Natural killer cell (primary cell): ENCODE measurements at regions not wholly inside any gene's neighbourhood (a gene's known extent, or its start where the extent isn't known, plus 50 kb on each side); places are given as distances from the start of the nearest gene placed in this dataset.

ENCODE experiments used
- ATAC-seq, 3 donors: fragments of 150-1000 bp in 2 of 3; fragments of 200-7000 bp in 1 of 3; cut with Tn5 transposase; 1 replicate in 1 of 3; 2 replicates in 2 of 3; pipeline ENCODE4 v1.10.0; 2021; ENCODE audit warnings: mild to moderate bottlenecking in 2 of 3, moderate library complexity in 2 of 3
- DNase-seq, 2 donors: peaks; one replicate each; pipeline versions ENCODE4 v3.0.0 to v3.0.0-alpha.2; 2013 to 2021; ENCODE audit warnings: mixed read lengths in 1 of 2
- H3K27ac ChIP-seq: one replicate; pipeline ENCODE4 v1.5.1; 2013; ENCODE audit warnings: mild to moderate bottlenecking, low read length
- H3K27me3 ChIP-seq: one replicate; pipeline ENCODE4 v1.6.1; 2013; ENCODE audit warnings: low read length; ENCODE audit not compliant: control insufficient read depth, insufficient read depth
- H3K36me3 ChIP-seq: one replicate; pipeline ENCODE4 v1.6.1; 2013; ENCODE audit warnings: low read length; ENCODE audit not compliant: control insufficient read depth, insufficient read depth
- H3K4me1 ChIP-seq: one replicate; pipeline ENCODE4 v1.6.1; 2013; ENCODE audit warnings: low read length; ENCODE audit not compliant: control insufficient read depth, insufficient read depth
- H3K4me3 ChIP-seq: one replicate; pipeline ENCODE4 v1.5.1; 2013; ENCODE audit warnings: low read length
- H3K9me3 ChIP-seq: one replicate; pipeline ENCODE4 v1.6.1; 2013; ENCODE audit warnings: low read length; ENCODE audit not compliant: control insufficient read depth, insufficient read depth
- H3K27ac Mint-ChIP-seq, 2 donors: one replicate each; pipeline ENCODE4 v1.8.0; 2022; ENCODE audit warnings: mild to moderate bottlenecking in 2 of 2, mixed read lengths in 2 of 2, moderate library complexity in 1 of 2
- H3K27me3 Mint-ChIP-seq, 2 donors: one replicate each; pipeline ENCODE4 v1.8.0; 2022; ENCODE audit warnings: low read depth in 2 of 2, mixed read lengths in 2 of 2
- H3K36me3 Mint-ChIP-seq: one replicate; pipeline ENCODE4 v1.8.0; 2022; ENCODE audit warnings: mixed read lengths
- H3K4me1 Mint-ChIP-seq, 2 donors: one replicate each; pipeline ENCODE4 v1.8.0; 2022; ENCODE audit warnings: mixed read lengths in 2 of 2
- H3K4me3 Mint-ChIP-seq: one replicate; pipeline ENCODE4 v1.8.0; 2022; ENCODE audit warnings: mild to moderate bottlenecking, moderate library complexity, mixed read lengths
- H3K9me3 Mint-ChIP-seq, 2 donors: one replicate each; pipeline ENCODE4 v1.8.0; 2022; ENCODE audit warnings: mixed read lengths in 2 of 2
- CTCF ChIP-seq: fragments of 200-600 bp; IDR thresholded peaks from one replicate; pipeline ENCODE4 v1.8.0; 2022; ENCODE audit warnings: antibody characterized with exemption
- WGBS: methylation state at CpG from one replicate; pipeline ENCODE4 v1.1.7; 2013; ENCODE audit warnings: missing lambda C conversion rate; ENCODE audit not compliant: insufficient coverage; 5-methylcytosine and 5-hydroxymethylcytosine counted together
- intact Hi-C: fragments of 100-400 bp; cut with micrococcal nuclease; formaldehyde crosslinking; loops from one replicate; pipeline ENCODE4 v1.14.2; 2022

- no peak for ATAC-seq
- Mint-ChIP-seq H3K4me1 (no peaks in the 10 kb centered on the region), H3K27ac (no peak overlapping the region), H3K36me3 (no peaks in the 10 kb centered on the region), H3K27me3 (peaks cover 0 to 3% of the 10 kb centered on the region in 2 donors), H3K9me3 (no peaks in the 10 kb centered on the region), H3K4me3 (no peak overlapping the region)
- no peak for DNase-seq
- H3K27me3 ChIP-seq = no peaks in the 10 kb centered on the region
- H3K4me3 ChIP-seq = no peak overlapping the region
- 86% methylated on average over 3 of the region's 4 CpGs for WGBS
- no peaks in the 10 kb centered on the region for H3K36me3 ChIP-seq
- no peak for TF ChIP-seq CTCF
- H3K4me1 ChIP-seq = peaks cover 9% of the 10 kb centered on the region
- no peaks in the 10 kb centered on the region for H3K9me3 ChIP-seq
- intact Hi-C loops = loop anchor here (10.0 kb wide), 1 partner anchor 121 kb away; no protein-coding TSS in a partner anchor
- peak overlapping the region; percentile 56 for H3K27ac ChIP-seq
These were observed 199.2 kb downstream of the S1PR1 start for GRCh38 chr1:101435831-101436511.

GRCh38 chr1:101437800-101438199 is 201.0 kb downstream of the S1PR1 start:
- Mint-ChIP-seq H3K4me3 (no peak overlapping the region), H3K9me3 (no peaks in the 10 kb centered on the region), H3K27ac (no peak overlapping the region), H3K27me3 (peaks cover 0 to 3% of the 10 kb centered on the region in 2 donors), H3K36me3 (no peaks in the 10 kb centered on the region), H3K4me1 (no peaks in the 10 kb centered on the region)
- Histone ChIP-seq H3K27me3 (no peaks in the 10 kb centered on the region), H3K27ac (no peak overlapping the region), H3K4me3 (no peak overlapping the region), H3K9me3 (no peaks in the 10 kb centered on the region), H3K4me1 (peaks cover 9% of the 10 kb centered on the region), H3K36me3 (no peaks in the 10 kb centered on the region)
- intact Hi-C loops = loop anchor here (1.0 to 10.0 kb wide), 2 partner anchors 123 to 516 kb away; no protein-coding TSS in a partner anchor
- no peak for ATAC-seq
- WGBS = 88% methylated on average over 1 of the region's 1 CpG
- DNase-seq = no peak
- TF ChIP-seq CTCF = no peak

- Mint-ChIP-seq H3K9me3 (no peaks in the 10 kb centered on the region), H3K27ac (no peak overlapping the region), H3K4me1 (no peaks in the 10 kb centered on the region), H3K4me3 (no peak overlapping the region), H3K27me3 (peaks cover 0 to 3% of the 10 kb centered on the region in 2 donors), H3K36me3 (no peaks in the 10 kb centered on the region)
- DNase-seq (peak in 1 of 2 donors; percentile 36), ATAC-seq (peak in 1 of 3 donors; percentile 58)
- intact Hi-C loops = loop anchor here (1.0 to 10.0 kb wide), 2 partner anchors 124 to 517 kb away; no protein-coding TSS in a partner anchor
- Histone ChIP-seq H3K9me3 (no peaks in the 10 kb centered on the region), H3K27ac (no peak overlapping the region), H3K4me3 (no peak overlapping the region), H3K4me1 (peaks cover 9% of the 10 kb centered on the region), H3K27me3 (no peaks in the 10 kb centered on the region), H3K36me3 (no peaks in the 10 kb centered on the region)
- 49% methylated on average over 2 of the region's 3 CpGs for WGBS
- peak; percentile 19 for TF ChIP-seq CTCF
These were observed 201.5 kb downstream of the S1PR1 start for GRCh38 chr1:101438359-101438758.

- ATAC-seq (no peak), DNase-seq (no peak)
- Histone ChIP-seq H3K27ac (no peak overlapping the region), H3K4me1 (peaks cover 9% of the 10 kb centered on the region), H3K9me3 (no peaks in the 10 kb centered on the region), H3K4me3 (no peak overlapping the region), H3K27me3 (no peaks in the 10 kb centered on the region), H3K36me3 (no peaks in the 10 kb centered on the region)
- H3K27ac Mint-ChIP-seq = no peak overlapping the region
- no peak for TF ChIP-seq CTCF
- H3K36me3 Mint-ChIP-seq = no peaks in the 10 kb centered on the region
- intact Hi-C loops = no loop called here
- WGBS = 92% methylated on average over 5 of the region's 5 CpGs
- H3K27me3 Mint-ChIP-seq = peaks cover 0 to 3% of the 10 kb centered on the region in 2 donors
- H3K4me1 Mint-ChIP-seq = no peaks in the 10 kb centered on the region
- H3K9me3 Mint-ChIP-seq = no peaks in the 10 kb centered on the region
- H3K4me3 Mint-ChIP-seq = no peak overlapping the region
These were observed 203.7 kb downstream of the S1PR1 start for GRCh38 chr1:101440485-101440884.
